Fibroblast of pulmonary artery (primary cell): ENCODE measurements at regions not wholly inside any gene's neighbourhood (a gene's known extent, or its start where the extent isn't known, plus 50 kb on each side); places are given as distances from the start of the nearest gene placed in this dataset.

ENCODE experiments used
- DNase-seq: peaks from one replicate; pipeline ENCODE4 v3.0.0-alpha.2; 2010; ENCODE audit warnings: low read depth
- H3K4me3 ChIP-seq: replicated peaks from 2 replicates; pipeline ENCODE4 v1.5.1; 2011; ENCODE audit warnings: low read depth, mild to moderate bottlenecking, control low read depth, low read length, moderate library complexity
- TF ChIP-seq, protein P1 (sequence below): IDR thresholded peaks from 2 replicates; pipeline ENCODE4 v1.5.1; 2011; ENCODE audit warnings: mild to moderate bottlenecking, control low read depth, low read length, inconsistent platforms; ENCODE audit errors: missing control alignments

DNA sequence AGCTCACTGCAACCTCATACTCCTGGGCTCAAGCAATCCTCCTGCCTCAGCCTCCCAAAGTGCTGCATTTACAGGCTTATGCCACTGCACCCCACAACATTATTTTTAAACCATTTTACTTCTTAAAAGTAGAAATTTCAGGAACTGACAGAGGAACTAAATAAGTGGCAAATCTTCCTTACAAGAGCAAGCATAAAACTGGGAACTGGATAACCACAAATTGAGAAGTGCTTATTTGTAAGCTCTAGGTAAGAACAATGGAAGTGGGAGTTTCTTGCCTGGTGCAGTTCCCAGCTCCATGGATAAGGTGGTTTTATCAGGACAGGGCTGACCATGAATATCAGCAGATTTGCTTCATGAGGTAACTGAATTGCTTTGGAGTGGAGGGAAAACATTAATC lies 655.2 kb downstream of the DIPK2A start:
- no peak for DNase-seq
- TF ChIP-seq, protein P1, sequence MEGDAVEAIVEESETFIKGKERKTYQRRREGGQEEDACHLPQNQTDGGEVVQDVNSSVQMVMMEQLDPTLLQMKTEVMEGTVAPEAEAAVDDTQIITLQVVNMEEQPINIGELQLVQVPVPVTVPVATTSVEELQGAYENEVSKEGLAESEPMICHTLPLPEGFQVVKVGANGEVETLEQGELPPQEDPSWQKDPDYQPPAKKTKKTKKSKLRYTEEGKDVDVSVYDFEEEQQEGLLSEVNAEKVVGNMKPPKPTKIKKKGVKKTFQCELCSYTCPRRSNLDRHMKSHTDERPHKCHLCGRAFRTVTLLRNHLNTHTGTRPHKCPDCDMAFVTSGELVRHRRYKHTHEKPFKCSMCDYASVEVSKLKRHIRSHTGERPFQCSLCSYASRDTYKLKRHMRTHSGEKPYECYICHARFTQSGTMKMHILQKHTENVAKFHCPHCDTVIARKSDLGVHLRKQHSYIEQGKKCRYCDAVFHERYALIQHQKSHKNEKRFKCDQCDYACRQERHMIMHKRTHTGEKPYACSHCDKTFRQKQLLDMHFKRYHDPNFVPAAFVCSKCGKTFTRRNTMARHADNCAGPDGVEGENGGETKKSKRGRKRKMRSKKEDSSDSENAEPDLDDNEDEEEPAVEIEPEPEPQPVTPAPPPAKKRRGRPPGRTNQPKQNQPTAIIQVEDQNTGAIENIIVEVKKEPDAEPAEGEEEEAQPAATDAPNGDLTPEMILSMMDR = no peak
- H3K4me3 ChIP-seq = no peak overlapping the region

GRCh38 chr3:144629381-144629780 lies 657.8 kb downstream of the DIPK2A start:
- no peak for DNase-seq
- TF ChIP-seq, protein P1 = no peak
- no peak overlapping the region for H3K4me3 ChIP-seq

GRCh38 chr3:144636833-144637232 lies 665.2 kb downstream of the DIPK2A start:
- DNase-seq = no peak
- H3K4me3 ChIP-seq = no peak overlapping the region
- TF ChIP-seq, protein P1 = no peak

- no peak for DNase-seq
- TF ChIP-seq, protein P1 = no peak
- H3K4me3 ChIP-seq = no peak overlapping the region
These were observed 666.4 kb downstream of the DIPK2A start for GRCh38 chr3:144638009-144638408.

DNA sequence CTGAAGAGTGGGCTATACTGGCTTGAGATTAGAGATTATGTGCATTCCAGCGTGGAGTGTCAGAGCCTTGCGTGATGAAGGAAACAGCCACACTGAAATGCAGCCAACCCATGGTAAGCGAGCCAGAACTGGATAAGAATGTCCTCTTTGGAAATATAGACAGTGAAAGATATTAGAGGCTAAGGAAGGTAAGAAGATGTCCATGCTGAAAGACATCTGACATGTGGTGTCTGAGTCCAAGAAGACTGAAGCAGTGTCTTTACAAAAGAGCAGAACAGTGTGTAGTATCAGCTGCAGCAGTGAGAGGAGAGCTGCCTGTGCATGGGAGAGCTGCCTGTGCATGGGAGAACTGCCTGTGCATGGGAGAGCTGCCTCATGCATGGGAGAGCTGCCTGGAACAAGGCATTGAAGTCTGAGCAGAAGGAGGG lies 672.2 kb downstream of the DIPK2A start:
- no peak overlapping the region for H3K4me3 ChIP-seq
- TF ChIP-seq, protein P1 = no peak
- peak; percentile 79 for DNase-seq

GRCh38 chr3:144645300-144645699 lies 673.7 kb downstream of the DIPK2A start:
- TF ChIP-seq, protein P1 = no peak

DNA sequence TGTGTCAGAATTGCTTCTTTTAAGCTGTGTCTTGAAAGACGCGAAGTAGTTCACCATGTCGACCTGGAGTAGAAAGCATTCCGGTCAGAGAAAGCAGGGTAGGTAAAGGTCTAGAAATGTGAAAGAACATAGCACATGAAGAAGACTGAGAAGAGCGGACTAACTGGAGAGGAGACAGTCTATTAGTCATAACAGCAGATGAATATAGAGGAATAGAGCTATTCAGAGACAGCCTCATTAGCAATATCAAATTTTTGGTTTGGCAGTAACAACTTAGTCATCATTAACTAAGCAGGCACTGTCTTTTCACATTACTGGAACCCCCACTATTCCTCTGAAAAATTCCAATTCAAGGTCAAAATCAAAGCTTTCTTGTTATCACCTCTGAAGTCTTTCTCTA lies 678.8 kb downstream of the DIPK2A start:
- TF ChIP-seq, protein P1 = no peak
- no peak for DNase-seq
- no peak overlapping the region for H3K4me3 ChIP-seq

More at GRCh38 chr3:144645300-144645699, 673.7 kb downstream of the DIPK2A start:
- DNase-seq = no peak
- H3K4me3 ChIP-seq = no peak overlapping the region
